Stimulated activated CD8-positive, alpha-beta memory T cell treated with anti-CD3 and anti-CD28 coated beads, Interleukin-12 subunit alpha, Interleukin-12 subunit beta, amount 100 ng/mL, for 24 hours (primary cell): ENCODE measurements at regions not wholly inside any gene's neighbourhood (a gene's known extent, or its start where the extent isn't known, plus 50 kb on each side); places are given as distances from the start of the nearest gene placed in this dataset.
A peak's percentile ranks its signal among the peaks of the same experiment; 100 is the strongest.

ENCODE experiments used
- DNase-seq: peaks from one replicate; pipeline ENCODE4 v3.0.0-alpha.2; 2020; ENCODE audit errors: extremely low read depth

DNA sequence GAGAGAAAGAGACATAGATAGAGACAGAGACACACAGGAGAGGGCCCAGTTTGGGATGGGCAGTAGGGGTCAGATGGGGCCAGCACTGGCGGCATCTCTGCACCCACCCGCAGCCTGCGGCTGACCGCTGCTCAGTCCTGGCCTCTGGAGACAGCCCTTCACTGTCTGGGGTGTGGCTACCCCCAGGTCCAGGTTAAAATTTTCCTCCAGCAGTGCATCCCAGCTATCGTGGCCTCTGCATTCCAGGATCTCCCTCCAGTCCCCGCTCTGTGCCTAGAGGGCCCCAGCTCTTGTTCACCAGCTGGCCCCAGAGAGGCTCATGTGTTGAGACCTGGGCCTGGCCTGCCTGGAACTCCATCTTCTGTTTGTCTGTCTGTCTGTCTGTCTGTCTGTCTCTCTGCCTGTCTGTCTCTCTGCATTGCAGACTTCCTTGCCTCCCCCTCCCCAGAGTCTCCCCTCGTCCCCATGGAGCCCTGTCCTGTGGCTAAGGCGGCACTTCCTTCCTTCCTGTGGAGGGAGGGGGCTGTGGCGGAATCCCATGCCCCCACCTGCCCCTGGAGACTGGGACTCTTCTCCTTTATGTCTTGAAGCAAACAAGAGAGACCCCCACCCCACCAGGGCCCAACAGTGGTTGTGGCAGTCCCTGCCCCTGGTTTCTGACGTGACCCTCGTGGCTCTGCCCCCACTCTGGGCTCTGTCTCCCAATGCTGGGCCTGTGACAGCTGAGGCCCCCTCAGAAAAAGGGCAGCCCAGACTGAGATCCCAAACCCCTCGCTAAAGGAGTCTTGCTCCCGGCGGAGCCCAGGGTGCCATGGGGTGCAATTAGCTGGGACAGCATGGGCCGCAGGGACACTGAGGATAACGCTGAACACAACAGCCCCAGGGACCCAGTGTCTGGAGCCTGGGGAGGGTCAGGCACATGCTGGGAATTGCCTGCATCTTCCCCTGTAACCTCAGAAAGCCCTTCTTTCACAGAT, 241.8 kb downstream of the NPHP4 start:
- DNase-seq: no peak

DNA sequence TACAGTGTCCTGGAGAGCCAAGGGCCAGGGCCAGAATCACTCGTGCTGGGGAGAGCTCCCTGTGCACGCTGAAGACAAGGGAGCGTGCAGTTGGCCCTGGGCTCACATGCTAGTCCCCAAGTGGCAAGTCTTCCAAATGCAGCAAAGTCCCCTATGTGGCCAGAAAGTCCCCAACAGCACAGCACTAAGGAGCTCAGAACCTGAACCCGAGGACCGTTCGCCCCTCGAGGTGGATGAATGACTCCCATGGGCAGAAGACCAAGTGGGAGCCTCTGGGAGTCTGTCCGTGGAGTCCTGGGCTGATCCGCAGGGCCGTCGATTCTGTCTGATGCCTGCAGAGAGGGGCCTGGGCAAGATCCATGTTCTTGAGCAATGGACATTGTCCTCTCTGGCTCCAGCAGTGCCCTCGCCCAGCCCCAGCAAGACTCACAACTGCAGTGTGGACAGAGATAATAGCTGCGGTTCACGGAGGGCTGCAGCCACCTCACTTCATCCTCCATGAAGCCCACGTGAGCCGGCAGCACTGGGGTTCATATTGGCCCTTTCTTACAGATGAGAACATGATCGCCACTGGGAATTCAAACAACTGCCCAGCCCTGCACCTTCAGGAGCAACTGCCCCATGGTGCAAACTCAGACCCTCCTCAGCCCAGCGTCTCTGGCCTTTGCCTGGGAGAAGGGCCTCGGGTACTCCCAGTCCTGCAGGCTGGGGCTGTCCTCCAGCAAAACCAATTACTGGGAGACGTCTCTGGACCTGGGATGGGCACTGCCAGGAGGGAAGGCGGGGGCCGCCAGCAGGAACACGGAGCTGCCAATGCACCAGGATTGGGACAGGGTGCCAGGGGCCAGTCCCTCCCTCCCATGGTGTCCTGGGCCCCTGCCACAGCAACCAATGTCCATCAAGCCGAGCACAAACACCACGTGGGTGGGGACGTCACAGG, 243.7 kb downstream of the NPHP4 start:
- DNase-seq: no peak

DNA sequence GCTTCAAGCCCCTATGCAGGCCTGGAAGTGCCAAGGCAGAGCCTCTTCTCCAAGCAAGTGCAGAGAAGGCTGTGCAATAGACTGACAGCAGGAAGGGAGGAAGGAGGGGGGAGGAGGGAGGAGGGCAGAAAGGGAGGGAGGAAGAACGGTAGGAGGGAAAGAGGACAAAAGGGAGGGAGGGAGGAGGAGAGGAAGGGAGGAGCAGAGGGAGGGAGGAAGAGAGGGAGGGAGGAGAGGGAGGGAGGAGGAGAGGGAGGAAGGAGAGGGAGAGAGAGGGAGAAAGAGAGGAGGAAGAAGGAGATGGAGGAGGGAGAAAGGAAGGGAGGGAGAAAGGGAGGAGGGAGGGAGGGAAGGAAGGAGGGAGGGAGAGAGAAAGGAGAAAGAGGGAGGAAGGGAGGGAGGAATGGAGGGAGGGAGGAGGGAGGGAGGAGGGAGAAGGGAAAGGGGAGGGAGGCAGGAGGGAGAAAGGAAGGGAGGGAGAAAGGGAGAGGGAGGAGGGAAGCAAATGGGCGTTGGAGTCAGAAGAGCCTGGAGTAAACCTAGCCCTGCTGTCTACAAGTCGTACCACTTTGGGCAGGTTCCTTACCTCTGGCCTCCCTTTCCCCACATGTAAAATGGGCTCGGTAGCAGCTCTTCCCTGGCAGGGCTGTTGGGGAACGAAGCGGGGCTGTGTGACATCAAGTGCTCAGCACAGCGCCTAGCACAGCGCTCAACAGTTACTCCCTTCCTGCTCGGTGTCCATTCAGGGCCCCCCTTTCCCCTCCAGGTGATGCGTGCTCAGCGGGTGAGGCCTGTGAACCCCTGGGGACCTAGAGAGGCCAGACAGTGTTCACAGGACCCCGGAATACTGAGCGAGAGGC, 244.6 kb downstream of the NPHP4 start:
- DNase-seq: no peak

DNA sequence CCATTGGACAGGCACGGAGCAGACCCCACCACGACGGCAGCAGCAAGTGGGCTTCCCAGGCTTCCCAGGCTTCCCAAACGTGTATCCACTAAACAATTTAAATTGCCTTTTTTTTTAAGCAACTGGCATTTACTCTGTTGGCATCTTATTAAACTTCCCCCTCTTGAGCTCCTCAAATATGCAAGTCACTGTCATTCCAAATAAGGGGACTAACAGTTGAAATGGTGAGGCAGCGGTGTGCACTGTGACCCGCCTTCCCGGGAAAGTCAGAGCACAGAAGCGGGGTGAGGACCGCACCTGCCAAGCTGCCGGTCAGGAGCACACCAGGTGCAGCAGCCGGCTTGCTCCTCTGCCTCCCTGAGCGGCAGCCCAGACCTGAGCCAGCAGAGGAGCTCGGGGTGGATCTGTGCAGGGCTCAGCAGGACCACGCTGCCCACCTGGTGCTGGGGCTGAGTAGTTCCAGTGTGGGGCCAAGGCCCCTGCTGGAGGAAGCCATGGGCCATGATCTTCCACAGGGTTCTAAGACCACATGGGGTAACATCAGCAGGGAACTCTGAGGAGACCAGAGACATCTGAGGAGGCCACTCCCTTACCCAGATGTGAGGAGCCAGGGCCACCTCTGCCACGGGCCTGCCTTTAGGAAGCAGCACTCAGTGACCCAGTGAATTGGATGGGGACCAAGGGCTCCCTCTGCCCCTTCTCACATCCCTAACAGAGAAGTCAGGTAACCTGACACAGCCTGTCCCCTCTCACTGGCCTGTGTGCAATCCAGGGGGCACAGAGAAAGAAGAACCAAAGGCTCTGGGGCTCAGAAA, 245.4 kb downstream of the NPHP4 start:
- DNase-seq: no peak

- DNase-seq: peak; percentile 10
These were observed 246.2 kb downstream of the NPHP4 start for GRCh38 chr1:5745800-5746610.

DNA sequence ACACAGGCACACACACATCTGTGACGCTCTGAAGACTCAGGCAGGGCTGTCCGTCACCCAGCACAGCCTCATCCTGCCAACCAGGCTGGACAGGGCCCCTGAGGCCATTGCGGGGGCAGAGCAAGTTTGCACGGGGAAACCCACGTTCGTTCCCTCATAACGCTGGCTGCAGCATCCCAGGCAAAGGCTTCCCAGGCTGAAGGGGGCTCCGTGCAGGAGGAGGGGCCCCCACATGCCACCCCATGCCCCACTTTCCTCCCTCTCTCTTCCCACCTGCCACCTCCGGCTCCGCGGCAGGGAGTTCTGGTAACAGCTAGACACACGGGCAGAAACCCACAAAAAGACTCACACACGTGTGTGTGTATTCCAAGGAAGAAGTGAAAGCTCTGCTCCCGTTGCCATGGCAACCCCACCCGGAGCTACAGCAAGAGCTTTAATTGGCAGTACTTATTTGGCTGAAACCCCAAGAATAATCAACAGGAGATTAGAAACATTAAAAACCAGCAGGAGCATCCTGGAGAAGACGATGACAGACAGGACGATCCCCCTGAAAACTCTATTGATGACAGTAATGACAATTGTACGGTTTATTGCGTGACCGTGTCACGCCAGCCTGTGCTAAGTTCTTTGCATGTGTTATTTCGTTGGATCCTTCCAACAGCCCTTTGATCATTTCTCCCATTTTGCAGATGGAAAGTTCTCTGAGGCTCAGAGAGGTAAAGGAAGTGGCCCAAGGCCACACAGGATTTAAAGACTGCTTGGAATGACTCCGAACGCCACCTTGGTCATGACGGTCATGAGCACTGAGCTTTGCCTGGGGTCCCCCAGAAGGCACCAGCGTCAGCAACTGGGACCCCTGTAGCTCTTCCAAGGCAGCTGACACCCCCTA, 247.1 kb downstream of the NPHP4 start:
- no peak for DNase-seq

DNA sequence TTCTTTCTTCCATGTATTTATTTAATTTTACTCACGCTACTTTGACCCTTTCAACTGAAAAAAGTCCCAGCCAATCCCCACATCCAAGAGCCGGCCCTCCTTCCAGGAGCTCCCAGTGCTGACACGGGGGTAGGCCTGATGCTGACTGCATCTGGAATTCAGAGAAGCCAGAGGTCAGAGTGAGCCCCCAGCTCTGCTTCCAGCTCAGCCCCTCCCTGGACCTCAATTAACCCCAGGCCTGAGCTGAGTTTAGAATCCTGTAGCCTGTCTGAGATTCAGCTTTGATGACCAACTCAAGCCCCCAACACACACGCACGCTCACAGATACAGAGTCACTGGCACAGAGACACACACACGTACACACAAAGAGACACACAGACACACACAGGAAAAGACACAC, 247.9 kb downstream of the NPHP4 start:
- DNase-seq: no peak

GRCh38 chr1:5743435-5744095, 248.7 kb downstream of the NPHP4 start:
- DNase-seq: no peak

- no peak for DNase-seq
These were observed 249.4 kb downstream of the NPHP4 start for GRCh38 chr1:5742801-5743200.

DNA sequence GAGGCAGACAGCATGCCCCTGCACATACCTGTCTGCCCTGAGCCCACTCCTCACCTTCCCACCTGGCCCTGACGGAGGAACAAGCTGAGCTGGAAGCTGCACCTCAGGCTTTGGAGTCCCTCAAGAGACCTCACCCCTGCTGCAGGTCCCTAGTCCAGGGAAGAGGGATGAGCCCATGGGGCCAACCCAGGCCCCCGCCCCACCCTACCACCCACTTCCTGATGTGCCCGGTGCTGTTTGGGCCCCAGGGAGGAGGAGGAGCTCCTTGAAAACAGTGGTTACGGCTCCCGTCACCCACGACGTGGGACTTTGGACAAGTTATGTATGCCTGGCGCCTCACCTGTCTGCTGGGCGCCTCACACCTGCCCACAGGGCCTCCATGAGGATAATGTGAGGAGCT, 250.2 kb downstream of the NPHP4 start:
- DNase-seq: no peak

DNA sequence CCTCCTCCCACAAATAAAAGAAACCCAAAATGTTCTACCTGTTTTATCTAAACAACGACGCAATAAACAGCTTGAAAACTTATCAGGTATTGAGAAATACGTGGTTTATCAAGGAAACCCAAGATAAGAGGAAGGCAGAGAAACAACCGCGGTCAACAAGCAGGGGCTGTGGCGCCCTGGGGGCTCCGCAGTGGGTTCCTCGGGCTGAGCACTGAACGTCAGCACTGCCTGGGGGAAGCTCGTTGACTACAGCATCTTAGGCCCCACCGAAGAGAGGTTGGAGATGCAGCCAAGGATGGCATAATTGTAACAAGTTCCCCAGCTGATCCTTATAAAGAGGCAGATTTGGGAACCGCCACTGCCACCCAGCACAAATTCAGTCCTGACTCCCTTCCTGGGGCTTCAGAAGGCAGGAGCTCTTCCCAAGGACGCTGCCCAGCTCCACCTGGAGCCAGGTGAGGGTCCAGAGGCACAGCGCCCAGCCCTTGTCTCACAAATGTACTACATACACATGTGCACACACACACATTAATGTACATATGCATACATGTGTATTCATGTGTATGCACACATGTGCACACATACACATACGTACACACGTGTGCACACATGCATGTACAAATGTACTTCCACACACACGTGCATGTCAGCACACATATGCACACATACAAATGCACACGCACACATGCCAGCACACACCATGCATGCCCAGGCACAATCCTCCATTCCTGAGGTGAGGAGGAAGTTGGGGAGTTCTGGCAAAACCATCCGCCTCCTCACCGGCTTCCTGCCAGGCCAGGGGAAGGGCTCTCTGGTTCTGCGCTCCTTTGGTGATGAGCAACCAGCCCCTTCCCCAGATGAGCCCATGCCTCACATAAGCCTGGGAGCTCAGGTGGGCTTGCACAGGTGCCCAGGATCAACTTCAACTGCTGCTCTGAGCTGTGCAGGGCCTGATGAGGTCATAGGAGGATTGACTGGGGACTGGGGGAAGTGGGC, 251.1 kb downstream of the NPHP4 start:
- no peak for DNase-seq

DNA sequence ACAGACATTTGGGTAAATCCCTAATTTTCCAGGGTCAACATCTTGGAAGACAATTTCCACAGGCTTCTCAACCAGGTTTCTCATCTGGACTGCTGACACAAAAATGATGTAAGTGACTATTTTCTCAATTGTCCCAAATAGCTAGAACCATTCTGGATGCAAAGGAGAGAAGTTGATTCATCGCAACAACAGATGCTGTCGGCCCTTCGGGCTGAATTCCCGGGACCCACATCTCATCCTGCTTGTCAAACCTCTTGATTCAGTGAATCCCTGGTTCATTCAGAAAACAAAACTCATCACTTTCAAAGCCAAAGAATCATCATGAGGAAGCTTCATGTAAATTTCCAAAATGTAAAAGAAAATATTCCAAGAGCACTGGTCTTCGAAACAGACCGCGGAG, 251.8 kb downstream of the NPHP4 start:
- no peak for DNase-seq

- DNase-seq: no peak
These were observed 252.6 kb downstream of the NPHP4 start for GRCh38 chr1:5739561-5740078.

DNA sequence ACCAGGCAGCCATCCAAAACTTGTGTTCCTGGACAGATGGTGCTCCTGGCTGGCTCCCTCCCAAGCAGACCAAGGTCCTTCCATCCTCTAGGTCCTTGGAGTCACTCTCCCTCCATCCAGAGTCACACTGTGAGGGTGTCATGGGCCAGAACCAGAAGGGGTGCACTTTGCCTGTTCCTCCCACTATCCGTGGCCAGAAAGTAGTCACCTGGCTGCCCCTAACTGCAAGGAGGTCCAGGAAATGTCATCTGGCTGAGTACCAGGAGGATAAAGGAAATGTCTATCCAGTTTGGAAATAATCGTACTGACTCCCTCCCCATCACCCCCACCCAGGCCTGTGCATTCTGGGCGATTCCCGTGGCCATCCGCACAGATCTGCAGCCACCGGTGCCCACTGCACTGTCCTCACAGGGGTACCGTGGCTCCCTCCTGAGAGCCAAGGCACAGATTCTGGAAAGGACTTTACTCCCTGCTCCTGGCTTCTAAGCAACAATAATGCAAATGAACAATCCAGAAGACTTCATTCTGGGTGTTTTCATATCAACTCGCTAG, 253.2 kb downstream of the NPHP4 start:
- no peak for DNase-seq

DNA sequence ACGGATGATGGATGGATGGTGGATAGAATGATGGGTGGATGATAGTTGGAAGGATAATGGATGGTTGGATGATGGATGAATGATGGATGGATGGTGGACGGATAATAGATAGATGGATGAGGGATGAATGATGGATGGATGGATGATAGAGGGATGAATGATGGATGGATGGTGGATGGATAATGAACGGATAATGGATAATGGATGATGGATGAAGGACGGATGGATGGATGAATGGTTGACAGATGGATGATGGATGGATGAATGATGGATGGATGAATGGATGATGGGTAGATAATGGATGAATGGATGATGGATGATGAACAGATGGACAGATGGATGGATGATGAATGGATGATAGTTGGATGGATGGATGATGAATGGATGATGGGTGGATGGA, 255.1 kb downstream of the NPHP4 start:
- no peak for DNase-seq

- DNase-seq: no peak
These were observed 257.2 kb downstream of the NPHP4 start for GRCh38 chr1:5734996-5735395.

DNA sequence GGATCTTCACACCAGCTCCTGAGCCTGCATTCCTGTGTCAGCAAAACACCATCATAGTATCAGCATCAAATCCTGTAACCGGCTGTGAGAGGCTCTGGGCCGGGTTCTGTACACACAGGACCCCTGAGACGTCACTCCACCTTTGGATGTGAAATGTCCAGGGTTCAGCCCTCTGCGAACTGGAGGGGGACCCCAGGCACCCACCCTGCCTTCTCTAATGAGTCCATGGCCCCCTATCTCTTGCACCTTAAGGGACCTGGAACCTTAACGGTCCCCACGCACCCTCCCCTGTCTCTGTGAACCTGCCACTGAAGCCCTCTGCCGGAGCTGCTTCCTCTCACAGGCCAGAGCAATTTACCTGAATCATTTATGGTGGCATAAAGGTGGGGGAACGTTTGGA, 257.8 kb downstream of the NPHP4 start:
- DNase-seq: no peak
